ENCODE measurements at regions not wholly inside any gene's neighbourhood (a gene's known extent, or its start where the extent isn't known, plus 50 kb on each side); places are given as distances from the start of the nearest gene placed in this dataset.

DNA sequence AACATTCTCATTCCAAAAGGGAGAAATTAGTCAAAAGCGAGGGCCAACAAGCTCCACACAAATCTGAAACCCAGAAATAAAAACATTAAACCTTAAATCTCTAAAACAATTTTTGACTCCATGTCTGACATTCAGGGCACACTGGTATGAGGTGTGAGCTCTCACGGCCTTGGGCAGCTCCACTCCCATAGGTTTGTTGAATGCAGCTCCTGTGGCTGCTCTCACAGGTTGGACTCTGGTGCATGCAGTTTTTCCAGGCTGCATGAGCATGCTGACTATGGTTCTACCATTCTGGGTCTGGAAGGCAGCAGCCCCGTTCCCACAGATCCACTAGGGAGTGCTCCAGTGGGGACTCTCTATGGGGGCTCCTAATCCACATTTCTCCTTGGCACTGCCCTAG lies 887.1 kb upstream of the GHITM start:
- H3K27me3 ChIP-seq (ENCODE audit: control insufficient read depth in 2 of 2, insufficient read depth in 2 of 2, low read length in 2 of 2) = no peaks in the 10 kb centered on the region
- no peak overlapping the region for H3K4me2 ChIP-seq (replicated peaks; ENCODE audit: extremely low read depth, low read length, poor library complexity, severe bottlenecking)
- H3K79me2 ChIP-seq (ENCODE audit: insufficient read depth, low read length) = no peaks in the 10 kb centered on the region
- Mint-ChIP-seq H3K9me3 (peaks cover 6 to 15% (median 9%) of the 10 kb centered on the region in 7 donors), H3K36me3 (no peaks in the 10 kb centered on the region), H3K27ac (no peak overlapping the region), H3K27me3 (ENCODE audit: low read depth in 3 of 3) (no peaks in the 10 kb centered on the region), H3K4me1 (no peaks in the 10 kb centered on the region), H3K4me3 (no peak overlapping the region)
- no peak overlapping the region for H3K27ac ChIP-seq (ENCODE audit: low read depth in 1 of 2, low read length in 2 of 2)
- peaks cover 10 to 12% of the 10 kb centered on the region in 2 donors for H3K9me3 ChIP-seq (replicated peaks in 1 of 2; ENCODE audit: control insufficient read depth in 1 of 2, insufficient read depth in 1 of 2, low read length in 2 of 2)
- no peak overlapping the region for H3K9ac ChIP-seq (ENCODE audit: insufficient read depth, low read length, poor library complexity, severe bottlenecking)
- TF ChIP-seq, protein P1, sequence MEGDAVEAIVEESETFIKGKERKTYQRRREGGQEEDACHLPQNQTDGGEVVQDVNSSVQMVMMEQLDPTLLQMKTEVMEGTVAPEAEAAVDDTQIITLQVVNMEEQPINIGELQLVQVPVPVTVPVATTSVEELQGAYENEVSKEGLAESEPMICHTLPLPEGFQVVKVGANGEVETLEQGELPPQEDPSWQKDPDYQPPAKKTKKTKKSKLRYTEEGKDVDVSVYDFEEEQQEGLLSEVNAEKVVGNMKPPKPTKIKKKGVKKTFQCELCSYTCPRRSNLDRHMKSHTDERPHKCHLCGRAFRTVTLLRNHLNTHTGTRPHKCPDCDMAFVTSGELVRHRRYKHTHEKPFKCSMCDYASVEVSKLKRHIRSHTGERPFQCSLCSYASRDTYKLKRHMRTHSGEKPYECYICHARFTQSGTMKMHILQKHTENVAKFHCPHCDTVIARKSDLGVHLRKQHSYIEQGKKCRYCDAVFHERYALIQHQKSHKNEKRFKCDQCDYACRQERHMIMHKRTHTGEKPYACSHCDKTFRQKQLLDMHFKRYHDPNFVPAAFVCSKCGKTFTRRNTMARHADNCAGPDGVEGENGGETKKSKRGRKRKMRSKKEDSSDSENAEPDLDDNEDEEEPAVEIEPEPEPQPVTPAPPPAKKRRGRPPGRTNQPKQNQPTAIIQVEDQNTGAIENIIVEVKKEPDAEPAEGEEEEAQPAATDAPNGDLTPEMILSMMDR (IDR thresholded peaks at IDR 0.05) = no peak
- DNase-seq = no peak
- intact Hi-C loops (cut with micrococcal nuclease) = no loop called here
- H3K4me3 ChIP-seq (replicated peaks in 1 of 3; ENCODE audit: low read depth in 2 of 3, low read length in 3 of 3) = no peak overlapping the region
- 76% methylated on average over 3 of the region's 3 CpGs for WGBS (ENCODE audit: insufficient coverage)
- no peaks in the 10 kb centered on the region for H4K20me1 ChIP-seq (ENCODE audit: insufficient read depth, low read length)
- no peak overlapping the region for H2AFZ ChIP-seq (ENCODE audit: insufficient read depth, low read depth, low read length, poor library complexity, severe bottlenecking)
- no peaks in the 10 kb centered on the region for H3K36me3 ChIP-seq (replicated peaks in 1 of 2; ENCODE audit: control insufficient read depth in 1 of 2, insufficient read depth in 2 of 2, low read length in 2 of 2)
- H3K4me1 ChIP-seq (ENCODE audit: control insufficient read depth in 1 of 2, insufficient read depth in 2 of 2, low read length in 2 of 2) = no peaks in the 10 kb centered on the region

DNA sequence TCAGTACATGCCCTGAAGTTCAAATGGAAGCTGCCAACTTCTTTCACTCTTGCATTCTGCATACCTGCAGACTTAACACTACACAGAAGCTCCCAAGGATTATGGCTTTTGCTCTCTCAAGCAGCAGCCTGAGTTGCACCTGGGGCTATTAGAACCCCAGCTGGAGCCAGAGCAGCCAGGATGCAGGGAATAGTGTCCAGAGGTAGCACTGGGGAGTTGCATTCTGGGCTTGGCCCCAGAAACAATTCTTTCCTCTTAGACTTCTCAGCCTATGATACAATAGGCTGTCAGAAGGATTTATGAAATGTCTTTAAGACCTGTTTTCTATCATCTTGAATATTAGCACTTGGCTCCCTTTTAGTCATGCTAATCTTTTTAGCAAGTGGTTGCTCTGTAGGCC lies 886.7 kb upstream of the GHITM start:
- peaks cover 6 to 15% (median 9%) of the 10 kb centered on the region in 7 donors for H3K9me3 Mint-ChIP-seq
- Histone ChIP-seq H3K27ac (ENCODE audit: low read depth in 1 of 2, low read length in 2 of 2) (no peak overlapping the region), H3K9me3 (replicated peaks in 1 of 2; ENCODE audit: control insufficient read depth in 1 of 2, insufficient read depth in 1 of 2, low read length in 2 of 2) (peaks cover 10 to 12% of the 10 kb centered on the region in 2 donors), H3K4me3 (replicated peaks in 1 of 3; ENCODE audit: low read depth in 2 of 3, low read length in 3 of 3) (no peak overlapping the region), H3K36me3 (replicated peaks in 1 of 2; ENCODE audit: control insufficient read depth in 1 of 2, insufficient read depth in 2 of 2, low read length in 2 of 2) (no peaks in the 10 kb centered on the region), H3K9ac (ENCODE audit: insufficient read depth, low read length, poor library complexity, severe bottlenecking) (no peak overlapping the region), H3K79me2 (ENCODE audit: insufficient read depth, low read length) (no peaks in the 10 kb centered on the region), H3K27me3 (ENCODE audit: control insufficient read depth in 2 of 2, insufficient read depth in 2 of 2, low read length in 2 of 2) (no peaks in the 10 kb centered on the region), H4K20me1 (ENCODE audit: insufficient read depth, low read length) (no peaks in the 10 kb centered on the region), H2AFZ (ENCODE audit: insufficient read depth, low read depth, low read length, poor library complexity, severe bottlenecking) (no peak overlapping the region), H3K4me1 (ENCODE audit: control insufficient read depth in 1 of 2, insufficient read depth in 2 of 2, low read length in 2 of 2) (no peaks in the 10 kb centered on the region), H3K4me2 (replicated peaks; ENCODE audit: extremely low read depth, low read length, poor library complexity, severe bottlenecking) (no peak overlapping the region)
- intact Hi-C loops (cut with micrococcal nuclease) = no loop called here
- TF ChIP-seq, protein P1 (IDR thresholded peaks at IDR 0.05) = no peak
- DNase-seq = no peak
- no peaks in the 10 kb centered on the region for H3K4me1 Mint-ChIP-seq
- H3K4me3 Mint-ChIP-seq = no peak overlapping the region
- no peak overlapping the region for H3K27ac Mint-ChIP-seq
- H3K27me3 Mint-ChIP-seq (ENCODE audit: low read depth in 3 of 3) = no peaks in the 10 kb centered on the region
- H3K36me3 Mint-ChIP-seq = no peaks in the 10 kb centered on the region

Data from CD14-positive monocyte (primary cell).